DND-41 (cell line): ENCODE measurements at regions not wholly inside any gene's neighbourhood (a gene's known extent, or its start where the extent isn't known, plus 50 kb on each side); places are given as distances from the start of the nearest gene placed in this dataset.

Experiments
- EZH2 ChIP-seq: IDR thresholded peaks from 3 replicates; pipeline ENCODE4 v1.6.1; 2012; ENCODE audit warnings: borderline replicate concordance, low read depth, mild to moderate bottlenecking, moderate library complexity, low read length, inconsistent platforms; ENCODE audit not compliant: severe bottlenecking
- TF ChIP-seq, protein P1 (sequence below): IDR thresholded peaks from 2 replicates; pipeline ENCODE4 v1.5.1; 2012; ENCODE audit warnings: borderline replicate concordance, low read length, moderate library complexity, mild to moderate bottlenecking; ENCODE audit not compliant: poor library complexity, severe bottlenecking; ENCODE audit errors: extremely low read depth

- no peak for TF ChIP-seq EZH2
- TF ChIP-seq, protein P1, sequence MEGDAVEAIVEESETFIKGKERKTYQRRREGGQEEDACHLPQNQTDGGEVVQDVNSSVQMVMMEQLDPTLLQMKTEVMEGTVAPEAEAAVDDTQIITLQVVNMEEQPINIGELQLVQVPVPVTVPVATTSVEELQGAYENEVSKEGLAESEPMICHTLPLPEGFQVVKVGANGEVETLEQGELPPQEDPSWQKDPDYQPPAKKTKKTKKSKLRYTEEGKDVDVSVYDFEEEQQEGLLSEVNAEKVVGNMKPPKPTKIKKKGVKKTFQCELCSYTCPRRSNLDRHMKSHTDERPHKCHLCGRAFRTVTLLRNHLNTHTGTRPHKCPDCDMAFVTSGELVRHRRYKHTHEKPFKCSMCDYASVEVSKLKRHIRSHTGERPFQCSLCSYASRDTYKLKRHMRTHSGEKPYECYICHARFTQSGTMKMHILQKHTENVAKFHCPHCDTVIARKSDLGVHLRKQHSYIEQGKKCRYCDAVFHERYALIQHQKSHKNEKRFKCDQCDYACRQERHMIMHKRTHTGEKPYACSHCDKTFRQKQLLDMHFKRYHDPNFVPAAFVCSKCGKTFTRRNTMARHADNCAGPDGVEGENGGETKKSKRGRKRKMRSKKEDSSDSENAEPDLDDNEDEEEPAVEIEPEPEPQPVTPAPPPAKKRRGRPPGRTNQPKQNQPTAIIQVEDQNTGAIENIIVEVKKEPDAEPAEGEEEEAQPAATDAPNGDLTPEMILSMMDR, result no peak
Observed at GRCh38 chr4:3661989-3662388, 104.2 kb upstream of the ADRA2C start.
